ENCODE measurements at regions not wholly inside any gene's neighbourhood (a gene's known extent, or its start where the extent isn't known, plus 50 kb on each side); places are given as distances from the start of the nearest gene placed in this dataset.

- TF ChIP-seq POLR2A (IDR thresholded peaks at IDR 0.05; ENCODE audit: low read depth, low read length) (no peak), TAF1 (IDR thresholded peaks at IDR 0.05; ENCODE audit: low read depth, low read length) (no peak), POLR2AphosphoS5 (IDR thresholded peaks at IDR 0.05; ENCODE audit: low read depth, low read length) (no peak)
Measured at GRCh38 chr4:145406970-145407369, 74.7 kb upstream of the SMAD1 start.
